HFF-Myc (cell line): ENCODE measurements at regions not wholly inside any gene's neighbourhood (a gene's known extent, or its start where the extent isn't known, plus 50 kb on each side); places are given as distances from the start of the nearest gene placed in this dataset.

Experiments
- DNase-seq: peaks from one replicate; pipeline ENCODE4 v3.0.0-alpha.2; 2011; ENCODE audit warnings: low read depth; ENCODE audit errors: extremely low read depth
- H3K4me3 ChIP-seq: replicated peaks from 2 replicates; pipeline ENCODE4 v1.5.1; 2011; ENCODE audit warnings: low read depth, mild to moderate bottlenecking, control low read depth, low read length
- CTCF ChIP-seq: IDR thresholded peaks from 2 replicates; pipeline ENCODE4 v1.5.1; 2012; ENCODE audit warnings: mild to moderate bottlenecking, low read depth, low read length, control low read depth; ENCODE audit errors: missing control alignments

GRCh38 chr7:47647181-47647917 is 65.4 kb upstream of the TNS3 start:
- H3K4me3 ChIP-seq: no peak overlapping the region
- no peak for DNase-seq
- no peak for TF ChIP-seq CTCF

GRCh38 chr7:47643716-47644400 is 61.9 kb upstream of the TNS3 start:
- H3K4me3 ChIP-seq: no peak overlapping the region
- DNase-seq: no peak
- no peak for TF ChIP-seq CTCF

- no peak overlapping the region for H3K4me3 ChIP-seq
- DNase-seq: no peak
- TF ChIP-seq CTCF: no peak
Observed at GRCh38 chr7:47640265-47640664, 58.4 kb upstream of the TNS3 start.

GRCh38 chr7:47639495-47640110 is 57.7 kb upstream of the TNS3 start:
- no peak overlapping the region for H3K4me3 ChIP-seq
- TF ChIP-seq CTCF: no peak
- DNase-seq: no peak

GRCh38 chr7:47638679-47639315 is 56.9 kb upstream of the TNS3 start:
- no peak overlapping the region for H3K4me3 ChIP-seq
- DNase-seq: no peak
- no peak for TF ChIP-seq CTCF

- TF ChIP-seq CTCF: no peak
- H3K4me3 ChIP-seq: no peak overlapping the region
- DNase-seq: no peak
Observed at GRCh38 chr7:47636433-47637175, 54.7 kb upstream of the TNS3 start.
